Endothelial cell of umbilical vein (primary cell): ENCODE measurements at regions not wholly inside any gene's neighbourhood (a gene's known extent, or its start where the extent isn't known, plus 50 kb on each side); places are given as distances from the start of the nearest gene placed in this dataset.

ENCODE experiments used
- BruUV-seq: library from RNA; stranded (reverse); fragments of 400-500 nt; replicated peaks from 2 replicates; lab custom pipeline; 2021; lab: Mats Ljungman, UMichigan
- CTCF ChIA-PET: fragments of 300-600, 350-600 bp; sonication (Branson Sonifier 250); formaldehyde crosslinking; loops from one replicate; lab custom pipeline; 2021; ENCODE audit warnings: antibody characterized with exemption, inconsistent platforms; lab: Charles Lee
- POLR2A ChIA-PET: fragments of 300-600, 350-600 bp; sonication (Branson Sonifier 250); formaldehyde crosslinking; loops from one replicate; lab custom pipeline; 2021; ENCODE audit warnings: antibody characterized with exemption, inconsistent platforms; lab: Charles Lee
- DNase-seq: peaks from one replicate; pipeline ENCODE4 v3.0.0-alpha.2; 2011; ENCODE audit warnings: low read depth, low spot score
- FAIRE-seq: peaks from 2 replicates; lab custom pipeline; 2011; peaks lifted over from hg19 to GRCh38; lab: Jason Lieb, UNC
- H2AFZ ChIP-seq: 2 replicates; pipeline ENCODE4 v1.6.0; 2012; ENCODE audit warnings: low read depth, low read length, control low read depth, inconsistent platforms
- H3K27ac ChIP-seq: 2 replicates; pipeline ENCODE4 v1.5.1; 2011; ENCODE audit warnings: low read depth, mild to moderate bottlenecking, control low read depth, low read length, moderate library complexity; ENCODE audit not compliant: insufficient read depth
- H3K27me3 ChIP-seq, 2 experiments: 2 replicates each; pipeline versions ENCODE4 v1.6.0 to v1.6.1; 2011; ENCODE audit warnings: low read length in 2 of 2, mixed read lengths in 1 of 2; ENCODE audit not compliant: control insufficient read depth in 2 of 2, insufficient read depth in 2 of 2
- H3K36me3 ChIP-seq, 2 experiments: 2 replicates in 1 of 2; 3 replicates in 1 of 2; pipeline ENCODE4 v1.5.1; 2011; ENCODE audit warnings: low read length in 2 of 2, mild to moderate bottlenecking in 1 of 2, moderate library complexity in 1 of 2; ENCODE audit not compliant: control insufficient read depth in 2 of 2, insufficient read depth in 2 of 2; ENCODE audit errors: extremely low read depth in 1 of 2
- H3K4me1 ChIP-seq: 3 replicates; pipeline ENCODE4 v1.5.1; 2011; ENCODE audit warnings: mild to moderate bottlenecking, low read length; ENCODE audit not compliant: control insufficient read depth, insufficient read depth; ENCODE audit errors: extremely low read depth
- H3K4me2 ChIP-seq: 2 replicates; pipeline ENCODE4 v1.6.1; 2011; ENCODE audit warnings: low read length, control low read depth, mixed read lengths; ENCODE audit not compliant: insufficient read depth
- H3K4me3 ChIP-seq, 3 experiments: fragments of 200-600 bp in 1 of 3; sonication (generic), shearing (Covaris generic) in 1 of 3; replicated peaks in 1 of 3; 2 replicates each; pipeline ENCODE4 v1.5.1; 2011 to 2016; ENCODE audit warnings: control low read depth in 3 of 3, low read length in 3 of 3, mild to moderate bottlenecking in 2 of 3, inconsistent platforms in 1 of 3, low read depth in 1 of 3, moderate library complexity in 1 of 3; ENCODE audit not compliant: insufficient read depth in 1 of 3
- H3K79me2 ChIP-seq: 2 replicates; pipeline ENCODE4 v1.6.0; 2012; ENCODE audit warnings: low read length, inconsistent platforms; ENCODE audit not compliant: control insufficient read depth, insufficient read depth
- H3K9ac ChIP-seq: replicated peaks from 2 replicates; pipeline ENCODE3; 2011; ENCODE audit warnings: low read length, control low read depth; ENCODE audit not compliant: insufficient read depth; ENCODE audit errors: extremely low read depth
- H3K9me1 ChIP-seq: replicated peaks from 3 replicates; pipeline ENCODE4 v1.6.0; 2011; ENCODE audit warnings: mild to moderate bottlenecking, low read length; ENCODE audit not compliant: control insufficient read depth, insufficient read depth; ENCODE audit errors: extremely low read depth
- H3K9me3 ChIP-seq: replicated peaks from 2 replicates; pipeline ENCODE4 v1.5.1; 2012; ENCODE audit warnings: low read length, inconsistent platforms; ENCODE audit not compliant: control insufficient read depth, insufficient read depth
- H4K20me1 ChIP-seq: replicated peaks from 2 replicates; pipeline ENCODE3; 2011; ENCODE audit warnings: mild to moderate bottlenecking, low read length; ENCODE audit not compliant: control insufficient read depth, insufficient read depth; ENCODE audit errors: extremely low read depth
- CTCF ChIP-seq, 2 donors: IDR thresholded peaks; 1 replicate in 1 of 2; 2 replicates in 1 of 2; pipeline ENCODE4 v1.5.1; 2011; ENCODE audit warnings: low read length in 2 of 2, mild to moderate bottlenecking in 2 of 2, moderate library complexity in 2 of 2, control low read depth in 1 of 2, inconsistent platforms in 1 of 2, low read depth in 1 of 2; ENCODE audit not compliant: insufficient read depth in 1 of 2; ENCODE audit errors: extremely low read depth in 1 of 2
- EZH2 ChIP-seq: IDR thresholded peaks from 2 replicates; pipeline ENCODE4 v1.6.1; 2012; ENCODE audit warnings: borderline replicate concordance, low read depth, mild to moderate bottlenecking, moderate library complexity, low read length, inconsistent platforms; ENCODE audit not compliant: severe bottlenecking
- FOS ChIP-seq: IDR thresholded peaks from 2 replicates; pipeline ENCODE4 v1.6.1; 2011; ENCODE audit warnings: mild to moderate bottlenecking, low read length, moderate library complexity, borderline replicate concordance; ENCODE audit not compliant: insufficient read depth
- GATA2 ChIP-seq: IDR thresholded peaks from 2 replicates; pipeline ENCODE4 v1.7.0; 2011; ENCODE audit warnings: low read depth, mild to moderate bottlenecking, moderate library complexity, mixed read lengths, low read length; ENCODE audit not compliant: insufficient read length, insufficient read depth
- JUN ChIP-seq: IDR thresholded peaks from 2 replicates; pipeline ENCODE4 v1.6.1; 2011; ENCODE audit warnings: borderline replicate concordance, low read depth; ENCODE audit not compliant: insufficient read length, insufficient read depth
- MAX ChIP-seq: IDR thresholded peaks from 2 replicates; pipeline ENCODE4 v1.6.1; 2011; ENCODE audit not compliant: insufficient read depth, insufficient read length
- MYC ChIP-seq: IDR thresholded peaks from one replicate; pipeline ENCODE4 v1.6.1; 2011; ENCODE audit warnings: mild to moderate bottlenecking, low read depth, low read length
- POLR2A ChIP-seq: IDR thresholded peaks from 2 replicates; pipeline ENCODE4 v1.6.1; 2012; ENCODE audit warnings: low read depth, mild to moderate bottlenecking, control low read depth, low read length
- POLR2AphosphoS5 ChIP-seq: IDR thresholded peaks from 2 replicates; pipeline ENCODE4 v1.6.1; 2012; ENCODE audit warnings: low read depth, mild to moderate bottlenecking, control low read depth, low read length, moderate library complexity; ENCODE audit not compliant: insufficient read depth
- dilution Hi-C: fragments of 300-500 bp; cut with MboI; formaldehyde crosslinking; loops from one replicate; pipeline ENCODE4 v1.15.0; 2019; ENCODE audit warnings: low sequenced_read_pairs; ENCODE audit not compliant: extremely low pct_ligation_motif_present
- intact Hi-C: fragments of 100-400 bp; cut with micrococcal nuclease; formaldehyde crosslinking; loops from one replicate; pipeline ENCODE4 v1.10.0; 2022

- H2AFZ ChIP-seq, result no peak overlapping the region
- BruUV-seq, result no TSS peak
- peaks cover 3% of the 10 kb centered on the region for H3K9me3 ChIP-seq
- CTCF ChIA-PET, result no interaction called here
- no peaks in the 10 kb centered on the region for H3K9me1 ChIP-seq
- H3K9ac ChIP-seq, result no peak overlapping the region
- no peak overlapping the region for H3K27ac ChIP-seq
- no peaks in the 10 kb centered on the region for H3K4me1 ChIP-seq
- intact Hi-C loops (no loop called here), dilution Hi-C loops (no loop called here)
- FAIRE-seq, result no peak
- POLR2A ChIA-PET, result no interaction called here
- H4K20me1 ChIP-seq, result no peaks in the 10 kb centered on the region
- H3K4me2 ChIP-seq, result no peak overlapping the region
- no peak for DNase-seq
- TF ChIP-seq EZH2, result no peak
- TF ChIP-seq MYC, result no peak
- no peak for TF ChIP-seq POLR2A
- TF ChIP-seq JUN, result no peak
- TF ChIP-seq MAX, result no peak
- TF ChIP-seq POLR2AphosphoS5, result no peak
- no peak for TF ChIP-seq GATA2
- no peak for TF ChIP-seq CTCF (IDR thresholded peaks at IDR 0.05; ENCODE audit: extremely low read depth in 1 of 2, insufficient read depth in 1 of 2, low read depth in 1 of 2, low read length in 2 of 2)
- TF ChIP-seq FOS, result no peak
- H3K79me2 ChIP-seq, result no peaks in the 10 kb centered on the region
- H3K27me3 ChIP-seq, result no peaks in the 10 kb centered on the region
- H3K36me3 ChIP-seq, result no peaks in the 10 kb centered on the region
- H3K4me3 ChIP-seq, result no peak overlapping the region
Observed at GRCh38 chr18:75553021-75553420, 125.5 kb upstream of the SMIM21 start.
